T-helper 17 cell (primary cell): ENCODE measurements at regions not wholly inside any gene's neighbourhood (a gene's known extent, or its start where the extent isn't known, plus 50 kb on each side); places are given as distances from the start of the nearest gene placed in this dataset.
"Not testable (repeated sequence)": the region's sequence is repeated elsewhere in the genome, so short reads cannot be mapped to it uniquely, and the experiment has no call there.

Experiments used
- ATAC-seq: fragments of 150-1000 bp; cut with Tn5 transposase; 2 replicates; pipeline ENCODE4 v1.10.0; 2021; ENCODE audit warnings: mild to moderate bottlenecking, moderate library complexity
- DNase-seq, 3 donors: peaks; one replicate each; pipeline versions ENCODE4 v3.0.0 to v3.0.0-alpha.2; 2020 to 2021
- H3K9me3 ChIP-seq: one replicate; pipeline ENCODE4 v1.7.0; 2013; ENCODE audit warnings: low read length, mild to moderate bottlenecking; ENCODE audit not compliant: control insufficient read depth, poor library complexity, severe bottlenecking
- H3K27ac Mint-ChIP-seq: one replicate; pipeline ENCODE4 v1.8.0; 2022; ENCODE audit warnings: mild to moderate bottlenecking, moderate library complexity, mixed read lengths
- H3K27me3 Mint-ChIP-seq: one replicate; pipeline ENCODE4 v1.8.0; 2022; ENCODE audit warnings: mixed read lengths
- H3K36me3 Mint-ChIP-seq: one replicate; pipeline ENCODE4 v1.8.0; 2022; ENCODE audit warnings: low read depth, mixed read lengths
- H3K4me1 Mint-ChIP-seq: one replicate; pipeline ENCODE4 v1.8.0; 2022; ENCODE audit warnings: mild to moderate bottlenecking, mixed read lengths
- H3K4me3 Mint-ChIP-seq: one replicate; pipeline ENCODE4 v1.8.0; 2022; ENCODE audit warnings: mild to moderate bottlenecking, moderate library complexity, mixed read lengths

- DNase-seq, result no peak
- ATAC-seq, result no peak
- H3K9me3 ChIP-seq, result no peaks in the 10 kb centered on the region
- no peak overlapping the region for H3K27ac Mint-ChIP-seq
- H3K36me3 Mint-ChIP-seq, result no peaks in the 10 kb centered on the region
- H3K4me1 Mint-ChIP-seq, result no peaks in the 10 kb centered on the region
- H3K27me3 Mint-ChIP-seq, result no peaks in the 10 kb centered on the region
- H3K4me3 Mint-ChIP-seq, result no peak overlapping the region
Observed at GRCh38 chr3:36063992-36064391, 316.3 kb upstream of the STAC start.

- H3K36me3 Mint-ChIP-seq, result no peaks in the 10 kb centered on the region
- no peaks in the 10 kb centered on the region for H3K4me1 Mint-ChIP-seq
- H3K9me3 ChIP-seq, result no peaks in the 10 kb centered on the region
- no peak for ATAC-seq
- no peaks in the 10 kb centered on the region for H3K27me3 Mint-ChIP-seq
- no peak for DNase-seq
- H3K4me3 Mint-ChIP-seq, result no peak overlapping the region
- no peak overlapping the region for H3K27ac Mint-ChIP-seq
Observed at GRCh38 chr3:36065321-36065720, 315.0 kb upstream of the STAC start.

- H3K9me3 ChIP-seq, result no peaks in the 10 kb centered on the region
- no peaks in the 10 kb centered on the region for H3K27me3 Mint-ChIP-seq
- no peak overlapping the region for H3K27ac Mint-ChIP-seq
- no peak overlapping the region for H3K4me3 Mint-ChIP-seq
- no peaks in the 10 kb centered on the region for H3K4me1 Mint-ChIP-seq
- H3K36me3 Mint-ChIP-seq, result no peaks in the 10 kb centered on the region
- DNase-seq (no peak), ATAC-seq (no peak)
Observed at GRCh38 chr3:36075491-36075890, 304.8 kb upstream of the STAC start.

- DNase-seq, result no peak
- Mint-ChIP-seq H3K4me1 (no peaks in the 10 kb centered on the region), H3K27me3 (no peaks in the 10 kb centered on the region), H3K4me3 (no peak overlapping the region), H3K27ac (no peak overlapping the region), H3K36me3 (no peaks in the 10 kb centered on the region)
- no peak for ATAC-seq
- no peaks in the 10 kb centered on the region for H3K9me3 ChIP-seq
Observed at GRCh38 chr3:36077320-36077719, 303.0 kb upstream of the STAC start.

GRCh38 chr3:36082958-36083357, 297.3 kb upstream of the STAC start:
- H3K4me3 Mint-ChIP-seq, H3K27ac Mint-ChIP-seq, H3K4me1 Mint-ChIP-seq, H3K27me3 Mint-ChIP-seq, DNase-seq, H3K36me3 Mint-ChIP-seq, H3K9me3 ChIP-seq, ATAC-seq: not testable (repeated sequence)

- Mint-ChIP-seq H3K4me1 (no peaks in the 10 kb centered on the region), H3K27me3 (no peaks in the 10 kb centered on the region), H3K27ac (no peak overlapping the region), H3K4me3 (no peak overlapping the region), H3K36me3 (no peaks in the 10 kb centered on the region)
- DNase-seq, result no peak
- no peaks in the 10 kb centered on the region for H3K9me3 ChIP-seq
- no peak for ATAC-seq
Observed at GRCh38 chr3:36095238-36095637, 285.1 kb upstream of the STAC start.

- Mint-ChIP-seq H3K4me3 (no peak overlapping the region), H3K27me3 (no peaks in the 10 kb centered on the region), H3K4me1 (no peaks in the 10 kb centered on the region), H3K36me3 (no peaks in the 10 kb centered on the region), H3K27ac (no peak overlapping the region)
- no peaks in the 10 kb centered on the region for H3K9me3 ChIP-seq
- no peak for ATAC-seq
- DNase-seq, result no peak
Observed at GRCh38 chr3:36097209-36097608, 283.1 kb upstream of the STAC start.

- Mint-ChIP-seq H3K4me3 (no peak overlapping the region), H3K4me1 (no peaks in the 10 kb centered on the region), H3K27ac (no peak overlapping the region), H3K27me3 (no peaks in the 10 kb centered on the region), H3K36me3 (no peaks in the 10 kb centered on the region)
- no peak for ATAC-seq
- no peak for DNase-seq
- no peaks in the 10 kb centered on the region for H3K9me3 ChIP-seq
Observed at GRCh38 chr3:36114353-36114752, 266.0 kb upstream of the STAC start.

GRCh38 chr3:36124118-36124796, 256.0 kb upstream of the STAC start:
- Mint-ChIP-seq H3K27ac (no peak overlapping the region), H3K27me3 (no peaks in the 10 kb centered on the region)

GRCh38 chr3:36132214-36132613, 248.1 kb upstream of the STAC start:
- no peak for DNase-seq

More at GRCh38 chr3:36124118-36124796, 256.0 kb upstream of the STAC start:
- H3K4me3 Mint-ChIP-seq, result no peak overlapping the region
- ATAC-seq (no peak), DNase-seq (no peak)
- H3K4me1 Mint-ChIP-seq, result no peaks in the 10 kb centered on the region
- no peaks in the 10 kb centered on the region for H3K36me3 Mint-ChIP-seq
- H3K9me3 ChIP-seq, result no peaks in the 10 kb centered on the region

GRCh38 chr3:36135863-36136262, 244.4 kb upstream of the STAC start:
- no peaks in the 10 kb centered on the region for H3K27me3 Mint-ChIP-seq
- no peak for DNase-seq
- H3K9me3 ChIP-seq, result no peaks in the 10 kb centered on the region
- H3K4me3 Mint-ChIP-seq, result no peak overlapping the region
- no peak overlapping the region for H3K27ac Mint-ChIP-seq
- no peaks in the 10 kb centered on the region for H3K4me1 Mint-ChIP-seq
- H3K36me3 Mint-ChIP-seq, result no peaks in the 10 kb centered on the region
- ATAC-seq, result no peak

More at GRCh38 chr3:36132214-36132613, 248.1 kb upstream of the STAC start:
- H3K36me3 Mint-ChIP-seq, result no peaks in the 10 kb centered on the region
- no peaks in the 10 kb centered on the region for H3K4me1 Mint-ChIP-seq
- H3K27me3 Mint-ChIP-seq, result no peaks in the 10 kb centered on the region
- H3K27ac Mint-ChIP-seq, result no peak overlapping the region
- H3K4me3 Mint-ChIP-seq, result no peak overlapping the region
- no peak for ATAC-seq
- no peaks in the 10 kb centered on the region for H3K9me3 ChIP-seq

GRCh38 chr3:36142746-36143145, 237.6 kb upstream of the STAC start:
- H3K9me3 ChIP-seq, result no peaks in the 10 kb centered on the region
- ATAC-seq, result no peak
- no peaks in the 10 kb centered on the region for H3K36me3 Mint-ChIP-seq
- H3K27ac Mint-ChIP-seq, result no peak overlapping the region
- no peaks in the 10 kb centered on the region for H3K27me3 Mint-ChIP-seq
- H3K4me3 Mint-ChIP-seq, result no peak overlapping the region
- no peak for DNase-seq
- no peaks in the 10 kb centered on the region for H3K4me1 Mint-ChIP-seq

GRCh38 chr3:36146404-36146803, 233.9 kb upstream of the STAC start:
- Mint-ChIP-seq H3K4me3 (no peak overlapping the region), H3K27me3 (no peaks in the 10 kb centered on the region), H3K4me1 (no peaks in the 10 kb centered on the region), H3K36me3 (no peaks in the 10 kb centered on the region), H3K27ac (no peak overlapping the region)
- ATAC-seq (no peak), DNase-seq (no peak)
- H3K9me3 ChIP-seq, result no peaks in the 10 kb centered on the region

GRCh38 chr3:36147934-36148558, 232.3 kb upstream of the STAC start:
- no peak overlapping the region for H3K4me3 Mint-ChIP-seq
- H3K27me3 Mint-ChIP-seq, result no peaks in the 10 kb centered on the region

More at GRCh38 chr3:36147934-36148558, 232.3 kb upstream of the STAC start:
- DNase-seq, result no peak
- no peaks in the 10 kb centered on the region for H3K36me3 Mint-ChIP-seq
- no peak overlapping the region for H3K27ac Mint-ChIP-seq
- no peak for ATAC-seq
- no peaks in the 10 kb centered on the region for H3K9me3 ChIP-seq
- no peaks in the 10 kb centered on the region for H3K4me1 Mint-ChIP-seq
